Heart left ventricle (tissue), 16 donors: ENCODE measurements at regions not wholly inside any gene's neighbourhood (a gene's known extent, or its start where the extent isn't known, plus 50 kb on each side); places are given as distances from the start of the nearest gene placed in this dataset.

Experiments
- ATAC-seq, 4 donors: fragments of 200-7000 bp; cut with Tn5 transposase; one replicate each; pipeline ENCODE4 v1.9.1; 2020 to 2022; ENCODE audit warnings: moderate library complexity in 4 of 4, mild to moderate bottlenecking in 3 of 4, moderate number of reproducible peaks in 1 of 4
- DNase-seq, 5 donors: peaks; one replicate each; pipeline ENCODE4 v3.0.0-alpha.2; 2020
- H3K27ac ChIP-seq, 12 donors: fragments of 200-600 bp; sonication (generic) in 4 of 12; one replicate each; pipeline versions ENCODE4 v1.5.0 to v1.8.0; 2016 to 2022; ENCODE audit warnings: mild to moderate bottlenecking in 2 of 12
- H3K27me3 ChIP-seq, 9 donors: fragments of 200-600 bp; sonication (generic) in 2 of 9; one replicate each; pipeline versions ENCODE4 v1.5.1 to v1.8.0; 2016 to 2022; ENCODE audit warnings: mild to moderate bottlenecking in 3 of 9
- H3K36me3 ChIP-seq, 9 donors: fragments of 200-600 bp; sonication (generic) in 2 of 9; one replicate each; pipeline versions ENCODE4 v1.5.0 to v1.8.0; 2018 to 2022; ENCODE audit warnings: mild to moderate bottlenecking in 2 of 9
- H3K4me1 ChIP-seq, 12 donors: fragments of 200-600 bp; sonication (generic) in 4 of 12; one replicate each; pipeline versions ENCODE4 v1.5.0 to v1.8.0; 2016 to 2022; ENCODE audit warnings: mild to moderate bottlenecking in 3 of 12
- H3K4me3 ChIP-seq, 12 donors: fragments of 200-600 bp; sonication (generic) in 4 of 12; one replicate each; pipeline versions ENCODE4 v1.5.0 to v1.8.0; 2017 to 2022; ENCODE audit warnings: mild to moderate bottlenecking in 9 of 12, moderate library complexity in 4 of 12
- H3K9me3 ChIP-seq, 12 donors: fragments of 200-600 bp; sonication (generic) in 4 of 12; one replicate each; pipeline versions ENCODE4 v1.5.0 to v1.8.0; 2016 to 2022; ENCODE audit warnings: mild to moderate bottlenecking in 1 of 12
- CTCF ChIP-seq, 12 donors: fragments of 200-600 bp; sonication (generic) in 4 of 12; IDR thresholded peaks; one replicate each; pipeline versions ENCODE4 v1.5.0 to v1.8.0; 2018 to 2022; ENCODE audit warnings: antibody characterized with exemption in 12 of 12, mild to moderate bottlenecking in 5 of 12
- POLR2A ChIP-seq, 2 donors: fragments of 450-650 bp; IDR thresholded peaks; one replicate each; pipeline ENCODE4 v1.6.1; 2017; ENCODE audit warnings: antibody characterized with exemption in 2 of 2, mild to moderate bottlenecking in 2 of 2, moderate library complexity in 2 of 2
- WGBS, 4 donors: extraction: QIAGEN DNeasy Blood & Tissue Kit in 2 of 4; methylation state at CpG; one replicate each; pipeline versions ENCODE4 v1.1.5 to v1.1.7; 2013 to 2018; 5-methylcytosine and 5-hydroxymethylcytosine counted together
- intact Hi-C, 10 donors: fragments of 100-400 bp; cut with DNase I; formaldehyde crosslinking; loops; one replicate each; pipeline versions ENCODE4 v1.11.1 to v1.14.2; 2022
- donor health status: ischemic (EF 13 %, LVEDD 7.1; RV severe dilation, severe dysfunction).
- donor health status: healthy with polysubstance abuse.
- donor health status: DM: no; HTN: yes; CAD: no.
- donor health status: DM: no; HTN: no; CAD: no.
- donor health status: ischemic (EF 25% LVEDD 6.9; RV normal size, moderate dysfunction).
- donor health status: ischemic (EF 25% LVEDD 5.7; RV mildly dilated, moderate dysfunction).
- donor health status: healthy.
- donor health status: DM: yes; HTN: yes; CAD: no.
- donor health status: ischemic (EF 35%, LVEDD 5.7; RV mildly dilated, moderate dysfunction).
- donor health status: nonischemic (EF 11% LVEDD 7.7; RV severe dilation, severe dysfunction).
- donor health status: DM: yes; HTN: yes; CAD: no.
- donor health status: PGD.
- donor health status: ischemic (EF 29% LVEDD 5.4; RV normal size, mild dysfunction).
- donor health status: nonischemic (EF 23%, LVEDD 6.1; RV moderate dilation, normal function).

DNA sequence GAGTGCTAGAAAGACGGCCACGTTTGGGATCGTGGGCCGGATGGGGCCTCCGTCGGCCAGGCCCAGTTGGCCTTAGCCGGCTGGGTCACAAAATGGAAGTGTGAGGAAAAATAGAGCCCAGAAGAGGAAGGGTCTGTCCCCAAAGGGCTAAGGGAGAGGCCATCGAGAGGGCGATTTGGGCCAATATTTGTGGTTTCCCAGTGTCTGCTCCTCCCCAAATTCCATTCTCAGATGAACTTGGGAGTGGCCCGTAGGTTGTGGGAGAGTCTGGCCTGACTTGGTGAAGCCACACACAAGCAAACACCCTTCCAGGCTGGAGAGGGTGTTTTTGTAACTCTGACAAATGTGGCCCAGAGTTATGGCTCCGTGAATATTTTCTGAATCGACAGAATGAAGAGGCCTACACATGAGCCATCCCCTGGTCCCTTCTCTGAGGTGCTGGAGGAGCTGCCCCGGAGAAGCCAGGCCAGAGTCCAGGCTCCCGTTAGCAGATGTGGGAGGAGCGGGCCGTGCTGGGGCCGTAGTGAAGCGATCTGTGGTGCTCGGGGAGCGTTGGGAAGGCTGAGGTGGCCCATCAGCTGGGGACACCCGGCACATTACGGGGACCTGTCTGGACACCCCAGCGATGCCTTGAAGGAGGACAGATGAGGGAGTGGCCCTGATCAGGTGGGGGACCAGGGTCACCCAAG is 73.5 kb upstream of the PPARA start:
- TF ChIP-seq CTCF (IDR thresholded peaks at IDR 0.05) (no peak), POLR2A (IDR thresholded peaks at IDR 0.05) (peak in 1 of 2 donors; percentile 27)
- Histone ChIP-seq H3K27ac (peak overlapping the region; percentile 97 to 100 (median 98)), H3K4me3 (peak overlapping the region; percentile 14 to 97 (median 89)), H3K4me1 (peaks cover 17 to 84% (median 70%) of the 10 kb centered on the region in 12 donors), H3K36me3 (peaks cover 0 to 25% (median 10%) of the 10 kb centered on the region in 9 donors), H3K27me3 (no peaks in the 10 kb centered on the region), H3K9me3 (no peaks in the 10 kb centered on the region)
- DNase-seq (peak; percentile 52 to 63 (median 60)), ATAC-seq (peak in 3 of 4 donors; percentile 2 to 12 (median 4))
- intact Hi-C loops, result loop anchor here in 6 of 10 donors (5.0 kb wide), 3 partner anchors 36 to 69 kb away; no protein-coding TSS in a partner anchor
- 14 to 33% (median 18%) methylated on average over 19 to 23 of the region's 23 CpGs for WGBS, 4 donors

DNA sequence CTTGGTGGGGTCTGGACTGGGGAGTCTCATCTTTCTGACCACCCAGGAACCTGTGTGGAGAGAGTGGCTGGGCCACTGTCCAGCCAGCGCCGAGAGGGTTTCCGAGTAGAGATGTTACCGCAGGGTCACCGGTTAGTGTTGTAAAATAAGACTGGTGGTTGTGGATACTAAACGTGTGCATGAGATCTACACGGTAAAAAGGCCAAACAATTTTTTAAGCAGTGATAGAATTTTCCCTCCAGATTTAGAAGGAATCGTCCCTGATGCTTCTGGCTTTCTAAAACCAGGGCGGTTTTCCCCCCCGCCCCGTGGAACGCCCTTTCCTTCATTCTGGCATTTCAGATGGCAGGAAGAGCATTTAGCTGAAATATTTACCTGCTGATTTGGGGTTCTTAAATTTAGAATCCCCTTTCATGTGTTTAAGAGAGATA is 72.6 kb upstream of the PPARA start:
- intact Hi-C loops, result loop anchor here in 6 of 10 donors (5.0 kb wide), 3 partner anchors 35 to 70 kb away; no protein-coding TSS in a partner anchor
- H3K9me3 ChIP-seq, result no peaks in the 10 kb centered on the region
- peak overlapping the region in 11 of 12 donors; percentile 69 to 97 (median 90) for H3K4me3 ChIP-seq
- peak overlapping the region; percentile 97 to 100 (median 98) for H3K27ac ChIP-seq
- ATAC-seq, result no peak
- peaks cover 17 to 93% (median 75%) of the 10 kb centered on the region in 12 donors for H3K4me1 ChIP-seq
- H3K36me3 ChIP-seq, result peaks cover 0 to 28% (median 10%) of the 10 kb centered on the region in 9 donors
- 15 to 34% (median 16%) methylated on average over 12 of the region's 12 CpGs for WGBS, 4 donors
- TF ChIP-seq CTCF (IDR thresholded peaks at IDR 0.05), result no peak
- TF ChIP-seq POLR2A (IDR thresholded peaks at IDR 0.05), result no peak
- no peaks in the 10 kb centered on the region for H3K27me3 ChIP-seq
- peak in 3 of 5 donors; percentile 29 to 48 (median 47) for DNase-seq

GRCh38 chr22:46078241-46079092 is 71.9 kb upstream of the PPARA start:
- 9 to 21% (median 12%) methylated on average over 18 to 40 of the region's 40 CpGs for WGBS, 4 donors
- peak in 1 of 2 donors; percentile 27 for TF ChIP-seq POLR2A (IDR thresholded peaks at IDR 0.05)
- no peak for TF ChIP-seq CTCF (IDR thresholded peaks at IDR 0.05)
- intact Hi-C loops, result loop anchor here in 6 of 10 donors (5.0 kb wide), 3 partner anchors 34 to 71 kb away; no protein-coding TSS in a partner anchor

More at GRCh38 chr22:46078241-46079092, 71.9 kb upstream of the PPARA start:
- Histone ChIP-seq H3K9me3 (no peaks in the 10 kb centered on the region), H3K4me1 (peaks cover 17 to 98% (median 80%) of the 10 kb centered on the region in 12 donors), H3K27ac (peak overlapping the region; percentile 97 to 100 (median 98)), H3K36me3 (peaks cover 0 to 31% (median 9%) of the 10 kb centered on the region in 9 donors), H3K4me3 (peak overlapping the region; percentile 42 to 97 (median 89)), H3K27me3 (no peaks in the 10 kb centered on the region)
- ATAC-seq (peak; percentile 23 to 69 (median 48)), DNase-seq (peak; percentile 79 to 89 (median 85))
